ENCODE measurements at regions not wholly inside any gene's neighbourhood (a gene's known extent, or its start where the extent isn't known, plus 50 kb on each side); places are given as distances from the start of the nearest gene placed in this dataset.
"Not testable (repeated sequence)": the region's sequence is repeated elsewhere in the genome, so short reads cannot be mapped to it uniquely, and the experiment has no call there.

DNA sequence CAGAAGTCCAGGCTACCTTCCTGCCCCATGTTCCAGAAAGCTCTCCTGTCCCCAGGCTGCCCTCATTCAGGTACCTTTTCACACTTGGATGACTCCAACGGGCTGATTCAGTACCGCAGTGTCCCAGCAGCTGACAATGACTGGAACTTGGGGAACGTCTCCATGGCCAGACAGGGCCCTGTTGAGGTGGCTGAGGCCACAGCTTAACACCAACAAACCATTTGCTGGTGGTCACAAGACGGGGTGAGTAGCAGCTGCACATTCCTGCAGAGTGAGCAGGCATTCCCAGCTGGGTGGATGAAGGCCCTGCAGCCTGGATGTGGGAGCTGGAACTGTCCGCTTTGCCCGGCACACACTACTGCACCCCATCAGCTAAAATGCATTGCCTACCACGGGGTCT, 4481.3 kb upstream of the TPTE start:
- H3K27ac ChIP-seq; H3K9me3 ChIP-seq (replicated peaks in 1 of 11); H3K27me3 ChIP-seq; H3K4me2 ChIP-seq; H3K4me1 ChIP-seq; H3K4me3 ChIP-seq; H3K36me3 ChIP-seq; H3K9ac ChIP-seq; H4K20me1 ChIP-seq: not testable (repeated sequence)

DNA sequence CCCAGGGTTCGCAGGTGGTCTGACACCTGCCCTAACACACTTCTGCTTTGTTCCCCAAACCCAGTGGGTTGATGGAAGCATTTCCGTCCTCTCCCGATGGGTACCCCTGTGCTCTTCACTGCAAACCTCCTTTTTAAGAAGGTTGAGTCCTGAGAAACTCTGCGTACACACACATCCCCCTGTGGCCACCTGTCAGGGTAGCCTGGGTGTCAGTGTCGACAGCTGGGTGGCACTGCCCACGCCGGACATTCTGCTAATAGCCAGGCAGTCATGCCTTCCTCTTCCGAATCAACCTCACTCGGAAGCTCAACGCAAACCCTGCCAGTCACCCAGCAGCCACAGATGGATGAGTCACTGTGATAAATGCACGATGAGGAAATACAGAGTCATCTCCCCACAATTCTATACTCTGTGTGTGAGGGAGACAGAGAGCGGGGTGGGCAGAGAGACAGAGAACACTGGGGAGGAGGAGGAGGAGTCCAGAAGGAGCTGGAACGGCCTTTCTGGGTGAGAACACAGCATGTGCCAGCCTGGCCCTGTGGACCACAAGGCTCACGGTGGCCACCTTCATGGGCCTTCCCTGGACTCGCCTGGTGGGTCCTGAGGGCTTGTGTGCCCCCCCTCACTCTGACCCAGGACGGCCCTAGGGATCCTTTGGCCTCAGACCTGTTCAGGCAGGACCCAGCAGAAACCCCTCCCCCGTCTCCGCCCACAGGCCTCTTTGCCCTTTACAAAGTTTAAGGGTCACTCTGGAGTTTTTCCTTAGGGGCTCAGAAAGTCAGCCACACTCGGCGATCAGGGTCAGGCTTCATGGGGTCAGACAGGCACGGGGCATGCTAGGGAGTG, 4477.7 kb upstream of the TPTE start:
- H4K20me1 ChIP-seq; H3K36me3 ChIP-seq; H3K9me3 ChIP-seq (replicated peaks in 1 of 11); H3K27ac ChIP-seq; H3K4me1 ChIP-seq; H3K9ac ChIP-seq; H3K27me3 ChIP-seq; H3K4me2 ChIP-seq; H3K4me3 ChIP-seq: not testable (repeated sequence)

DNA sequence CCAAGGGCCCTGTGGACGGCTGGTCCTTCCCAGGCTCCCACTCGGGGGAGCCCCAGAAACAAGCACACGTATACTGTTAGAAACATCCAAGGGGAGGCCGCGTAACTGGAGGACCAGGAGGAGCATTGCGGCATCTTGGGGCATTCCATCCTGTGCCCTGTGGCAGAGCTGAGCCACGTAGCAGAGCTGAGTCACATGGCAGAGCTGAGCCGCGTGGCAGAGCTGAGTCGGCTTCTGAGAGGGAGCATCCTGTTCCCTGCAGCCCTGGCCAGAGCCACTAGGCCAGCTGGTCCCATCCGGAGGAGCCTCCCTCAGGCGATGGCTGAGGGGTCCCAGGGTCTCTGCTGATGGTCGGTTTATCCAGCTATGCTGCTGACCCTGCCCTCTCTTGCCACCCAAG, 4476.7 kb upstream of the TPTE start:
- H3K36me3 ChIP-seq; H3K4me1 ChIP-seq; H3K9me3 ChIP-seq (replicated peaks in 1 of 11); H3K9ac ChIP-seq; H3K4me2 ChIP-seq; H4K20me1 ChIP-seq; H3K4me3 ChIP-seq; H3K27ac ChIP-seq; H3K27me3 ChIP-seq: not testable (repeated sequence)

DNA sequence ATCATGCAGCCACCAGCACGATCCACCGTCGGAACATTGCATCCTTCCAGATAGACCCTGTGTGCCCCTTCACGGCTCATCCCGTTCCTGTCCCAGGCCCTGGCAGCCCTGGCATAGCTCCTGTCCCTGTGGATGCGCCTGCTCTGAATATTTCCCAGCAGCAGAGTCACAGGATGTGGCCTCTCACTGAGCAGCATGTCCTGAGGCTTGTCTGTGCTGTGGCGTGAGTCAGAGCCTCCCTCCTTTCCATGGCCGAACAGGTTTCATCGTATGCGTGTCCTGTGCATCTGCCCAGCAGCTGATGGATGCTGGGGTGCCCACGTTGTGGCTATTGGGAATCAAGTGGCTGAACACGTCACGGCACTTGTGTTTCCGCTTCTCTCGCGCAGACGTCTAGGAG, 4471.5 kb upstream of the TPTE start:
- H3K4me1 ChIP-seq; H3K4me3 ChIP-seq; H3K9me3 ChIP-seq (replicated peaks in 1 of 11); H4K20me1 ChIP-seq; H3K36me3 ChIP-seq; H3K27ac ChIP-seq; H3K9ac ChIP-seq; H3K27me3 ChIP-seq; H3K4me2 ChIP-seq: not testable (repeated sequence)

DNA sequence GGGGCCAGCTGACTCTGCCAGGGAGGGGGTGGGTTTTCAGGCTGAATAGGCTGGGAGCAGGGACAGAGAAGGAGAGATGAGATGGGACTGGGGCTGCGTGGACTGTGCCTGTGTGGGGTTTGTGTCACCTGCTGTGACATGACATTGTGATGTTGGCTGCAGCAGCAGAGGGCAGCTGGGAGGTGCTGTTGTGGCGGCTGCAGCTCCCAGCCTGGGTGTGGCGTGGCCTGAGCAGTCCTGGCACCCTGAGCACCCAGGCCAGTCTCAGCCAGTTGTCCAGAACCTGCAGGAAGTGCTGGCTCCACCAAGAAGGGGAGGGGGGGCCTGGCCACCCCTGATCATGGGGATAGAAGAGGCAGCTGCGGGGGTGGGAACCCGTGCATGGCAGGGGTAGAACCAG, 4469.3 kb upstream of the TPTE start:
- H3K9ac ChIP-seq; H3K27ac ChIP-seq; H3K4me1 ChIP-seq; H3K9me3 ChIP-seq (replicated peaks in 1 of 11); H3K4me2 ChIP-seq; H4K20me1 ChIP-seq; H3K36me3 ChIP-seq; H3K27me3 ChIP-seq; H3K4me3 ChIP-seq: not testable (repeated sequence)

DNA sequence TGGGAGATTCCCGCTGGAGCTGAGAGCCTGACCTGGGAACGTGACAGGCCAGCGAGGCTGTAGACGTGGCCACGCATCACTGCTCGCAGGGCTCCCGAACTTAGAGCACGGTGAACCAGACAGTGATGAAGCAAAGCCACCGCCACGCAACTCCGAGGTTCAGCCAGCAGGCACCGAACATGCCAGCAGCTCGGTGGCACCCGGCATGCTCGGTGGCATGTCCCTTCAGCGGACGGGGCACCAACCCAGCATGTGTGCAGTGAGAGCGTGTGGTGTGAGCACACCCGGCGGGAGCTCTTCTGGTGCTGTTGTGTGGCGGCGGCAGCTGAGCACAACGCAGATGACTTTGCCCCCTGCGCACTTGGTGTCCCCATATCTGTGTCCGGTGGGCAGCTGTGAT, 4468.2 kb upstream of the TPTE start:
- not testable (repeated sequence) for H3K27ac ChIP-seq; H3K36me3 ChIP-seq; H3K4me3 ChIP-seq; H3K4me2 ChIP-seq; H3K9me3 ChIP-seq (replicated peaks in 1 of 11); H3K27me3 ChIP-seq; H4K20me1 ChIP-seq; H3K9ac ChIP-seq; H3K4me1 ChIP-seq

DNA sequence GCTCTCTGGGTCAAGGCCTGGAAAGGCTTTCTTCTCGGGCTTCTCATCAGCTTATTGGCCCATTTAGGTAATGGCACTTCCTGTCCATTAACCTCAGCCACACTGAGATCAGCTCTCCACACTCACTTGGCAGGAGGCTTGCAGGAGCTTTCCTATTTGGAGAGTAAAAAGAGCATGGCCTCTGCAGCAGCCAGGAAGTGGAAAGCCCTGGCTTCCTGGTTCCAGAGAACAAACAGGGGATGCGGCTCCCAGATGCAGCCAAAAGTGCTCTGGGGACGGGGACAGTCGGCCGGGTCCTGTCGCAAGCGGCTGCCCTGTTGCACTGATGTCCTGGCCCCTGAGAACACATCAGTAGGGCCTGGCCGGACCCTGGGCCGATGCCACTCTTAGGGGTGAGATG, 4462.4 kb upstream of the TPTE start:
- not testable (repeated sequence) for H3K36me3 ChIP-seq; H3K9me3 ChIP-seq (replicated peaks in 1 of 11); H3K4me2 ChIP-seq; H3K9ac ChIP-seq; H3K4me3 ChIP-seq; H3K4me1 ChIP-seq; H3K27me3 ChIP-seq; H4K20me1 ChIP-seq; H3K27ac ChIP-seq

DNA sequence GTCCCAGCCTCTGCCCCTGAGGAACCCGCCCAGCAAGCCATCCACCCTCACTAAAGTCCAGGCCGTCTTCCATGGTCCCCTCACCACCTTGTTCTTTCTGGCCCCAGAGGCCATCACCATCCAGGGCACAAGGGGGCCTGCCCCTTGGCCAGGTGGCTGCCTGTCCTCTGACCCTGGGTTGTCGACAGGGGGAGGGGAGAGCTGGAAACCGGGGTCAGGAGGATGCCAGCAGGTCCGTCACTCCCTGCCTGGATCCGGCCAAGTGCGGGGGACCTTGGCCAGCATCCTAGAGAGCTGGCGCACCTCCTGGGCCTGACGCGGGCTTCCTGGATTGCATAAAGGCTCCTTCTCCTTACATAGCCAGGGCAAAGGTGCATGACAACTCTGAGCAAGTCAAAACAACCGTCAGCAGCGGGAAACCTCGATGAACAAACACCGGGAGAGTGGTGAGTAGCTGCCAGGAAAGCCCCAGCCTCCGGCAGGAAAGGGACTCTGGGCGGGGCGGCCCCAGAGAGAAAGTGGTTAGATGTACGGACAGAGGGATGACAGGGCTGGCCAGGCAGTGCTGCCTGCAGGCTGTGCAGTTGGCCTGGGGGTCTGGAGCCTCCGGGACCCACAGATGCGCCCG, 4461.2 kb upstream of the TPTE start:
- H3K4me3 ChIP-seq; H4K20me1 ChIP-seq; H3K27me3 ChIP-seq; H3K36me3 ChIP-seq; H3K9me3 ChIP-seq (replicated peaks in 1 of 11); H3K27ac ChIP-seq; H3K4me2 ChIP-seq; H3K9ac ChIP-seq; H3K4me1 ChIP-seq: not testable (repeated sequence)

DNA sequence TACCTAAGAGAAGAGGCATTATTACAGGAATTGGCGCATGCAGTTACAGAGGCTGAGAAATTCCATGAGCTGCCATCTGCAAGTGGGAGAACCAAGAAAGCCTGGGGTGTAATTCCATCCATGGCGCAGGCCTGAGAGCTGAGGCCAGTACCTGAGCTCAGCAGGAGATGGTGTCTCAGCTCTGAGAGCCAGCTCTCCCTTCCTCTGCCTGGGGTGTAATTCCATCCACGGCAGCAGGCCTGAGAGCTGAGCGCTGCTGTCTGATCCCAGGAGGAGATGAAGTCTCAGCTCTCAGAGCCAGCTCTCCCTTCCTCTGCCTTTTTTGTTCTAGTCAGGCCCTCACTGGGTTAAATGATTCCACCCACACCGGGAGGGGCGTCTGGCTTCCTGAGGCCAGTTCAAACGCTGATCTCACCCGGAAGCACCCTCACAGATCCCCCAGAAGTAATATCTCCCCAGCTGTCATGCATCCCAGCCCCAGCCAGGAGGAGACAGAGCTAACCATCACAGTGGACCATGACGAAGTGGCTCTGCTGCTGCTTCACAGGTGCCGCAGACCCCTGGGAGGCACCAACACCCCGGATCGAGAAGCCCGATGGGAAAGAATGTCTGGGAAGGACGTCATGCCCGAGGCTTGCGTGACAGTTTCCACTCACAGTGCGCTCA, 4454.9 kb upstream of the TPTE start:
- H3K4me2 ChIP-seq; H4K20me1 ChIP-seq; H3K4me1 ChIP-seq; H3K36me3 ChIP-seq; H3K4me3 ChIP-seq; H3K27ac ChIP-seq; H3K9ac ChIP-seq; H3K9me3 ChIP-seq (replicated peaks in 1 of 11); H3K27me3 ChIP-seq: not testable (repeated sequence)

DNA sequence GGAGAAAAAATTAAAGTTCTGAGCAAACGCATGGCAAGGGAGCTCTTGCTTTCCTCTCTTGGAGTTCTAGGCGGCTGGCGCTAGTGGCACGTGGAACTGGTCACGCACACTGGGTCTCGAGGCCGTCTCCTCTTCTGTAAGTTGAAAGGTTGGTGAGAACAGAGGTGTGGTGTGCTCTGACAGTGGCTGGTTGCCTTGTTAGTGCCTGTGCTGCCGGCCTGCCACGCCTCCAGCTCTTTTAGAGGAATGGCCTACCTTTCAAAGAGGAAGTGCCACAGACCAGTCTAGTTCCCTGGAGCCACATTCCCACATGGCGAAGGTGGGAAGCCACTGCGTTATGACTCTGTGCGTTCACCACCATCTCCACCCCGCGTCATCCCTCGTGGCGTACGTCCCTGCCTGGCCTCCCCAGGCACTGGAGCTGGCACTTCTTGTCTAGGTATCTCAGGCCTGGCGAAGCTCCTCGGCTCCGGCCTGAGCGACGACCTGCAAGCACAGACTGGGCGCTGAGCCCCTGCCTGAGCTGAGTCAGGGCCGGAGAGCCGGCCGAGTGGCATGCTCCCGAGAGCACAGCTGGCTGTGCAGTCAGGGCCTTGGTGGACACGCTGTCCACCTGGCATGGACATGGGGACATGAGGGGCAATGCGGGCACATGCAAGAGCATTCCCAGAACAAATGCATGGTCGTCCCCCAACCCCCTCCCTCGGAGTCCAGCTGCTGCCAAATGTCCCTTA, 4453.1 kb upstream of the TPTE start:
- H3K27me3 ChIP-seq; H3K4me2 ChIP-seq; H3K9ac ChIP-seq; H4K20me1 ChIP-seq; H3K27ac ChIP-seq; H3K4me3 ChIP-seq; H3K36me3 ChIP-seq; H3K9me3 ChIP-seq (replicated peaks in 1 of 11); H3K4me1 ChIP-seq: not testable (repeated sequence)

DNA sequence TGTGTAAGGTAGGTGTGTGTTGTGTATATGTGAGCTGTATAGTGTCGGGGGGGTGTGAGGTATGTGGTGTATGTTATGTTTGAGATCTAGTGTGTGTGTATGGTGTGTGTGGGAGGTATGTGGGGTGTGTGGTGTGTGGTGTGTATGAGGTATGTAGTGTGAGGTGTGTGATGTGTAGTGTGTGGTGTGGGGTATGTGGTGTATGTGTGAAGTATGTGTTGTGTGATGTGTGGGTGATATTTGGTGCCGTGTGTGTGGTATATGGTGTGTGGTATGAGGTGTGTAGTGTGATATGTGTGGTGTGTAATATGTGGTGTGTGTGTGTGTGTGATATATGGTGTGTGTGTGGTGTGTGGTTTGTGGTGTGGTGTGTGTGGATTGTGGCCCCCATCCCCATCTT, 4451.2 kb upstream of the TPTE start:
- not testable (repeated sequence) for H3K4me2 ChIP-seq; H3K27me3 ChIP-seq; H3K4me3 ChIP-seq; H3K36me3 ChIP-seq; H3K27ac ChIP-seq; H3K9me3 ChIP-seq (replicated peaks in 1 of 11); H4K20me1 ChIP-seq; H3K9ac ChIP-seq; H3K4me1 ChIP-seq

DNA sequence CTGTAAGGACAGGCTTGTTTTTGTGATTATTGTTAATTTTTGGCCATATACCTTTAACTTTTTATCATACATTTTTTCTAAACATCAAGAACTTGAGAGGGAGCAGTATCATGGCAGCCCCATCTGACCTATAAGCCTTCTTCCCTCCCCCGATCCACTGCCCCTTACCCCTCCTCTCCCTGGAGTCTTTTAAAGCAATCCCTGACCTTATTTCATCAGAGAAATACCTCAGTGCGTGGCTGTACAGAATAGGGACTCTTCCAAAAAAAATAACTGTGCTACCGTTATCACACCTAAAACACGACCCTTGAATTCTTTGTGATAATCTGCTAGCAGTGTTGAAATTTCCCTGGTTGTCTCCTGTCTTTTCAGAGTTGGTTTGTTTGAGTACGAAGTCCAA, 4448.7 kb upstream of the TPTE start:
- not testable (repeated sequence) for H3K4me3 ChIP-seq; H3K36me3 ChIP-seq; H3K4me1 ChIP-seq; H3K27me3 ChIP-seq; H4K20me1 ChIP-seq; H3K27ac ChIP-seq; H3K9me3 ChIP-seq (replicated peaks in 1 of 11); H3K4me2 ChIP-seq; H3K9ac ChIP-seq

DNA sequence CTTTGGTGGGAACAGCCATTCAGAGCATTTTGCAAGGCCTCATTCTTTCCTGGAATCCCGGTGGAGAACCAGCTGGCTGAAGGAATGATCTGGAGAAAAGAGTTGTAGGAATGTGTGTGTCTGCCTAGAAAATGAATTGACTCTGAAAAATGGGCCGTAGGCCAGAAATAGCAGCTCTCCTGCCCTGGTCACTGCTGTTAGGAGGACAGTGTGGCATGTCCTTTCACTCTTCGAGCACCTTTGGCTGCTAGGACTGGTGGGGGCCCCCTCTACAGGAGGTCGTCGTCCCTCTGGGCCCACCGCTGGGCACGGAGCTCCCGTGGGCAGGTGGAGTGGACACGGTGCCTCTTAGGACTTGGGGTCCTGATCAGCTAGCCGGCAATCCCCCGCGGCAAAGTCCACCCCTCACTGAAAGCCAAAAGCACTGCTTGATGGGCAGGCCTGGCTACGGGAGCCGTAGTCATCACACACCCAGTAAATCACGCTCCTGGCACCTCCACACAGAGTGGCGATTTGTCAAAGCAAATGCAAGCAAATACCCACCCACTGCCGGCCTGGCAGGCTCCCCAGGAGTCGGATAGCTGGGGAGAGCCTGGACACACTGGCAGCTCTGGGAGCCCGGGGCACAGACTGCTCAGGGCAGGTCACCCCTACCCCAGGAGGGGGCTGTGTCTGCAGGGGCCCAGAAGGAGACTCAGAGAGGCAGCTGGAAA, 4447.2 kb upstream of the TPTE start:
- H3K9ac ChIP-seq; H4K20me1 ChIP-seq; H3K4me3 ChIP-seq; H3K9me3 ChIP-seq (replicated peaks in 1 of 11); H3K4me2 ChIP-seq; H3K36me3 ChIP-seq; H3K27me3 ChIP-seq; H3K27ac ChIP-seq; H3K4me1 ChIP-seq: not testable (repeated sequence)
